GM23248 (cell line): ENCODE measurements at regions not wholly inside any gene's neighbourhood (a gene's known extent, or its start where the extent isn't known, plus 50 kb on each side); places are given as distances from the start of the nearest gene placed in this dataset.

Experiments used
- EZH2 ChIP-seq: fragments of 200-600 bp; sonication (generic); IDR thresholded peaks from 2 replicates; pipeline ENCODE4 v1.6.1; 2018; ENCODE audit warnings: antibody characterized with exemption, mild to moderate bottlenecking; ENCODE audit not compliant: insufficient read depth, poor library complexity, severe bottlenecking
- EZH2phosphoT487 ChIP-seq: fragments of 200-600 bp; sonication (generic); IDR thresholded peaks from 2 replicates; pipeline ENCODE4 v1.6.1; 2018; ENCODE audit warnings: antibody characterized with exemption, moderate library complexity, mild to moderate bottlenecking, low read depth; ENCODE audit not compliant: insufficient read depth

DNA sequence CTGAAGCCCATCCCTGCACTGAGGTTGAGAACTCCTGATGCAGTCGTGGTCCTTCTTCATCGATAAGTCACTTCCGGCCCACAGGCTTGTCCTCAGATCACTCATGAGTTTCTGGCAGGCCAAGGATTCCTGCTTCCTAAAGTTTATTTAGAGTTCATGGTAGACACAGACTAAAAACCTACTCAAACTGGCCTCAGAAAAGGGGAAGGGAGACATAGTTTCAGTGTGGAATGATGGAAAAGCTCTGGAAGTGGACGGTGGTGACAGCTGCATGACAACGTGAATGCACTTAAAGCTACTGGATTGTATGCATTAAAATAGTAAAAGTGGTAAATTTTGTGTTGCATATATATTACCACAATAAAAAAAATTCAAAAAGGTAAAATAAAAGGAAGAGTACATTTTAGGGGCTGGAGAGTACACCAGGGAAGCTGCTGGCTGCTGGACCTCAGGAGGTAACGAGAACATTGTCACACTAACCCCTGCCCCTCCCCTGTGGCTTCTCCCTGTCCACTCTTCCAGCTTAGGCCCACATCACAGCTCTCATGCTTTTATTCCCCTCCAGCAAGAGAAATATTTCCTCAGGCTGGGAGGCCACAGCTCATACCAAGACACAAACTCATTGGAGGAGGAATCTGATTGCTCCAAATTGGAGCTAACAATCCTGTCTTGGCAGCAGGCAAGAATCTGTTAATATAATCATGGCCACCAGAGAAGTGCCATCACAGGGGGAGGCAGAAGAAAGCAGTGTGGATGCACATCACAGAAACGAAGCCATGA lies 741.0 kb downstream of the UQCRFS1 start:
- TF ChIP-seq EZH2 (no peak), EZH2phosphoT487 (no peak)
